ENCODE measurements at regions not wholly inside any gene's neighbourhood (a gene's known extent, or its start where the extent isn't known, plus 50 kb on each side); places are given as distances from the start of the nearest gene placed in this dataset.

- TF ChIP-seq STAT1 (IDR thresholded peaks at IDR 0.05; ENCODE audit: unreplicated experiment) = no peak
- TF ChIP-seq CTCF (conservative IDR thresholded peaks at IDR 0.05; ENCODE audit: low read depth in 2 of 2) = no peak
Measured at GRCh38 chr2:52077159-52077558, 1045.2 kb upstream of the NRXN1 start (continued).

GRCh38 chr2:52074130-52074719 is 1042.3 kb upstream of the NRXN1 start:
- no peaks in the 10 kb centered on the region for H3F3A ChIP-seq (replicated peaks; ENCODE audit: low read depth)
- H3K4me3 ChIP-seq = no peak overlapping the region
- no peak overlapping the region for H3K27ac Mint-ChIP-seq
- no peak overlapping the region for H3K4me2 ChIP-seq
- no peak overlapping the region for H3K27ac ChIP-seq (ENCODE audit: low read depth)
- H3K9me3 Mint-ChIP-seq = no peaks in the 10 kb centered on the region; the same call in 2 of the 3 replicates
- H3K4me1 Mint-ChIP-seq = peaks cover 26% of the 10 kb centered on the region
- DNase-seq (ENCODE audit: low spot score) (no peak), ATAC-seq (no peak)
- H3K4me1 ChIP-seq (ENCODE audit: insufficient read depth) = no peaks in the 10 kb centered on the region
- no peaks in the 10 kb centered on the region for H3K36me3 ChIP-seq (ENCODE audit: insufficient read depth)
- no peaks in the 10 kb centered on the region for H4K20me1 ChIP-seq (replicated peaks; ENCODE audit: insufficient read depth)
- H2AFZ ChIP-seq = peak overlapping the region; percentile 21; the same call in 1 of the 2 replicates
- no peak overlapping the region for H3K4me3 Mint-ChIP-seq
- H3K9me2 ChIP-seq (ENCODE audit: insufficient read depth) = peaks cover 4% of the 10 kb centered on the region; the same call in 1 of the 2 replicates
- no peaks in the 10 kb centered on the region for H3K27me3 Mint-ChIP-seq (ENCODE audit: insufficient read depth, low read depth, poor library complexity)
- H3K36me3 Mint-ChIP-seq (ENCODE audit: low read depth) = 0 out of 3 replicates have a peak, but pooled peaks cover 4% of the 10 kb centered on the region
- H3K79me2 ChIP-seq (replicated peaks; ENCODE audit: insufficient read depth) = no peaks in the 10 kb centered on the region
- H3K27me3 ChIP-seq (ENCODE audit: insufficient read depth) = no peaks in the 10 kb centered on the region
- TF ChIP-seq ZNF331 (CRISPR knock-in tag; IDR thresholded peaks at IDR 0.05; ENCODE audit: low read depth) (no peak), POLR2AphosphoS5 (IDR thresholded peaks at IDR 0.05; ENCODE audit: low read depth) (no peak), REST (IDR thresholded peaks at IDR 0.05; ENCODE audit: unreplicated experiment) (no peak), JUNB (IDR thresholded peaks at IDR 0.05; ENCODE audit: unreplicated experiment) (no peak), NANOG (IDR thresholded peaks at IDR 0.05; ENCODE audit: borderline replicate concordance) (no peak), EZH2phosphoT487 (IDR thresholded peaks at IDR 0.05; ENCODE audit: unreplicated experiment) (no peak), EZH2 (IDR thresholded peaks at IDR 0.05; ENCODE audit: low read depth, unreplicated experiment) (no peak), ZNF114 (CRISPR knock-in tag; IDR thresholded peaks at IDR 0.05) (no peak), ETS1 (IDR thresholded peaks at IDR 0.05) (no peak), CREB1 (CRISPR knock-in tag; IDR thresholded peaks at IDR 0.05; ENCODE audit: low read depth) (no peak), STAT1 (IDR thresholded peaks at IDR 0.05; ENCODE audit: unreplicated experiment) (no peak), ZNF462 (CRISPR knock-in tag; IDR thresholded peaks at IDR 0.05) (no peak)

Data from GM23338 (cell line).